GM18517 (cell line): ENCODE measurements at regions not wholly inside any gene's neighbourhood (a gene's known extent, or its start where the extent isn't known, plus 50 kb on each side); places are given as distances from the start of the nearest gene placed in this dataset.
"Not testable (repeated sequence)": the region's sequence is repeated elsewhere in the genome, so short reads cannot be mapped to it uniquely, and the experiment has no call there.

Experiments
- ATAC-seq: cut with Tn5 transposase; IDR thresholded peaks from one replicate; pipeline ENCODE4 v1.9.1; 2021; ENCODE audit warnings: mild to moderate bottlenecking, moderate library complexity; ENCODE audit not compliant: unreplicated experiment

- no peak for ATAC-seq
Measured at GRCh38 chr5:136631186-136631585, 265.8 kb upstream of the TRPC7 start.

- no peak for ATAC-seq
Measured at GRCh38 chr5:136629125-136629792, 263.9 kb upstream of the TRPC7 start.

GRCh38 chr5:136626531-136626930 is 261.2 kb upstream of the TRPC7 start:
- ATAC-seq, result no peak

- ATAC-seq, result no peak
Measured at GRCh38 chr5:136622747-136623146, 257.4 kb upstream of the TRPC7 start.

GRCh38 chr5:136621743-136622142 is 256.4 kb upstream of the TRPC7 start:
- ATAC-seq, result no peak

GRCh38 chr5:136620621-136621020 is 255.3 kb upstream of the TRPC7 start:
- ATAC-seq, result no peak

GRCh38 chr5:136620016-136620419 is 254.7 kb upstream of the TRPC7 start:
- ATAC-seq, result no peak

- no peak for ATAC-seq
Measured at GRCh38 chr5:136619556-136619955, 254.2 kb upstream of the TRPC7 start.

GRCh38 chr5:136615251-136616119 is 250.1 kb upstream of the TRPC7 start:
- ATAC-seq, result no peak

GRCh38 chr5:136613230-136613629 is 247.9 kb upstream of the TRPC7 start:
- ATAC-seq, result no peak

GRCh38 chr5:136605638-136606037 is 240.3 kb upstream of the TRPC7 start:
- ATAC-seq, result no peak

GRCh38 chr5:136600306-136600705 is 235.0 kb upstream of the TRPC7 start:
- no peak for ATAC-seq

- no peak for ATAC-seq
Measured at GRCh38 chr5:136598802-136599404, 233.6 kb upstream of the TRPC7 start.

GRCh38 chr5:136594416-136594815 is 229.1 kb upstream of the TRPC7 start:
- no peak for ATAC-seq

- ATAC-seq, result no peak
Measured at GRCh38 chr5:136590581-136590980, 225.2 kb upstream of the TRPC7 start.

- no peak for ATAC-seq
Measured at GRCh38 chr5:136586196-136586595, 220.9 kb upstream of the TRPC7 start.

GRCh38 chr5:136584474-136584873 is 219.1 kb upstream of the TRPC7 start:
- ATAC-seq, result no peak

- ATAC-seq, result no peak
Measured at GRCh38 chr5:136579238-136579637, 213.9 kb upstream of the TRPC7 start.

GRCh38 chr5:136569875-136570274 is 204.5 kb upstream of the TRPC7 start:
- ATAC-seq, result not testable (repeated sequence)

- not testable (repeated sequence) for ATAC-seq
Measured at GRCh38 chr5:136565457-136565856, 200.1 kb upstream of the TRPC7 start.

- ATAC-seq, result not testable (repeated sequence)
Measured at GRCh38 chr5:136565050-136565449, 199.7 kb upstream of the TRPC7 start.

GRCh38 chr5:136564431-136564830 is 199.1 kb upstream of the TRPC7 start:
- ATAC-seq, result not testable (repeated sequence)
